ENCODE measurements at regions not wholly inside any gene's neighbourhood (a gene's known extent, or its start where the extent isn't known, plus 50 kb on each side); places are given as distances from the start of the nearest gene placed in this dataset.
"Not testable (repeated sequence)": the region's sequence is repeated elsewhere in the genome, so short reads cannot be mapped to it uniquely, and the experiment has no call there.

DNA sequence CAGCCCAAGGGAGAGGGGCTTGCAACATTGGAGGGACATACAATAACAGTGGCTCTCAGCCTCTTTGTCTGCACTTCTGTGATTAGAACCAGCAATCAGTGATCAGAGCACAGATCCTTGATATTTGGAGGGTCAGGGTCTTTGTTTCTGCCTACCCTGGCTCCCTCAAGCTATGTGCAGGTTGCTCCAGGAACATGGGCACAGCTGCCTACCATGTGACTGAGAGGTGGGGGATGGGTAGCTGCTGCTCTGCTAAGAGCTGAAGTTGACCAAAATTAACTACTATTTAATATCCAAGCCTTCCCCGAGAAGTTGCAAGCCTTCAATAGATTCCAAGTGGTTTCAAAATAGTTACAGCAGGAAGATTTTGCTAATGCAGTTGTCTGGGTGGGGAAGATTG lies 202.6 kb downstream of the ZIC5 start:
- no peak for DNase-seq

DNA sequence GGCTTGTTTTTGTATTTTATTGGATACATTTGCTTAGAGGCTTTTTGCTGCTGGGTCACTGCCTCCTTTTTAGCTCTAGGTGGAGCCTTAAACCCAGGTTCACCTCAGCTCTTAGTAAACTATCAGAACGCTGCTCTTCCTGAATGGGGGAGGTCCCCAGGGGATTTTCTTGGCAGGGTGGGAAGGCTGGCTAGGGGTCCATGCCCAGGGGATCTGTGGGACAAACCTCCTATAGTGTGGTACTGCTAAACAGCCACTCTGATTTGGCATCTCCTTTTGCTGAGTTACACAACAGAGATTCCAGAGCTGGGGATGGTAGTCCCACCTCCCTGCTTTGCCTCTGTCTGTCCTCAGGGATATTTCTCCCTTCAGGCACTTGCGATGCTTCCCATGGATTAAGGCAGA lies 204.9 kb downstream of the ZIC5 start:
- no peak for DNase-seq

DNA sequence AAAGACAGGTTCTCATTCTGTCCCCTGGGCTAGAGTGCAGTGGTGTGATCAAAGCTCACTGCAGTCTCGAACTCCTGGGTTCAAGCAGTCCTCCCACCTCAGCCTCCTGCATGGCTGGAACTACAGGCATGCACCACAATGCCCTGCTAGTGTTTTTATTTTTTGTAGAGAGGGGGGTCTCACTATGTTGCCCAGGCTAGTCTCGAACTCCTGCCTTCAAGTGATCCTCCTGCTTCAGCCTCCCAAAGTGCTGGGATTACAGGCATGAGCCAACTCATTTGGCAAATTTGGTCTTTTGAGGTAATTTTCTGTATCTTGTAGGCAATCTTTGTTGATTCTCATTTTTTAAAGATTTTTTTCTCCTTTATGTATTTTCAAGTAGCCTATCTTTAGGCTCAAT lies 205.7 kb downstream of the ZIC5 start:
- no peak for DNase-seq

DNA sequence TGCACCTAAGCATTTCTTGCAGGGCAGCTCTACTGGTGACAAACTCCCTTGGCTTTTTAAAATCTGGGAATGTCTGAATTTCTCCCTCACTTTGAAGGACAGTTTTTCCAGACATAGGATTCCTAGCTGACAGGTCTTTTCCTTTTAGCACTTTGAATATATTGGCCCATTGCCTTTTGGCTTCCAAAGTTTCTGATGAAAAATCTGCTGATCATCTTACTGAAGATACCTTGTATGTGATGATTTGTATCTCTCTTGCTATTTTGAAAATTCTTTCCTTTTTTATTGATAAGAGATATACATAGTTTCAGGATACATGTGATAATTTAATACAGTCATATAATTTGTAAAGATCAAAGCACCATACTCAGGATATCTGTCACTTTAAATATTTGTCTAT lies 211.1 kb downstream of the ZIC5 start:
- DNase-seq, result no peak

DNA sequence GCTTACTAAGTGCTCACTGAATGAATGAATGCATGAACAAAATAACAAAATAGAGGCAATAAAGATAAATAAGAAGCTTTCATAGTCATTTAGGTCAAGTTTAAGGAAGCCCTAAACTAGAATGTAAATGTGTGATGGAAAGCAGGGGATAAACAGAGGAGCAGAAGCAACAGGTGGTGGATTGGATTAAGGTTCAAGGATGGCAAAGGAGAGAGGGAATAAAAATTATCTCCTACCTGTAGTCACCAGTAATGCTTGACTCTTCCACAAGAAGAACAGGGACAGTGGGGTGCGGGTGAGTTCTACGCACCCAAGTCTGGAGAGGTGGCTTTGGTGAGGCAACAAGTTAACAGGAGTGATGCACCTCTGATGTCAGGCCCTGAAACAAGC lies 212.4 kb downstream of the ZIC5 start:
- no peak for DNase-seq

DNA sequence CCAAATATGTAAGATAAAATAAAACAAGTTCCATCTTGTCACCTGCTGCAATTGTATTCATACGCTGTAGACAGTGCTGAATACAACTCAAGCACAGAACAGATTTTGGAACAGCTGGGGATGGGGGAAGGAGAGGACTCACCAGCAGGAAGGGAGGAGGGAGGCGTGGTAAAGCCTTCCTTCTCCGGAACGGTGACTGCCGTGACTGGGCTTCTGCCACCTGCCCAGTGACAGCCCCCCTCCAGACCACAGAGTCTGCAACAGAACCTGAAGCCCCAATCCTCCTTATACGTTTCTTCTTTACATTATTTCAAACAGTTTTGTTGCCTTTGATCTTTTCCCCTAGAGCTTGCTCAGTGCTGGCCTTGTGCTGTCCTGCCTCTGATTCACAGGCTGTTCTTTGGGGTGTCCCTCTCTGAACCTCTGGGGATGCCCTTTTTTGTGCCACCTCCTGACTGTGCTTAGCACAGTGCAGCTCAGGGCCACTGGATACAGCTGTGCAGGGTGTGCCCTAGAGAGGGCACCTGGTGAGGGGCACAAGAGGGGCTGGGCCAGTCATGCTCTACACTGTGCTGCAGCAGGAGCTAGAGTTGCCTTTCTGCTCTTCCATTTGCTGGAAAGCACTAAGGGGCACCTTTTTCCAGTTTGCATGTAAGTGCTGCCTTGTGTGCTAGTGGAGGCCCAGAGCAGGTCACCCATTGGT lies 213.0 kb downstream of the ZIC5 start:
- DNase-seq, result no peak

DNA sequence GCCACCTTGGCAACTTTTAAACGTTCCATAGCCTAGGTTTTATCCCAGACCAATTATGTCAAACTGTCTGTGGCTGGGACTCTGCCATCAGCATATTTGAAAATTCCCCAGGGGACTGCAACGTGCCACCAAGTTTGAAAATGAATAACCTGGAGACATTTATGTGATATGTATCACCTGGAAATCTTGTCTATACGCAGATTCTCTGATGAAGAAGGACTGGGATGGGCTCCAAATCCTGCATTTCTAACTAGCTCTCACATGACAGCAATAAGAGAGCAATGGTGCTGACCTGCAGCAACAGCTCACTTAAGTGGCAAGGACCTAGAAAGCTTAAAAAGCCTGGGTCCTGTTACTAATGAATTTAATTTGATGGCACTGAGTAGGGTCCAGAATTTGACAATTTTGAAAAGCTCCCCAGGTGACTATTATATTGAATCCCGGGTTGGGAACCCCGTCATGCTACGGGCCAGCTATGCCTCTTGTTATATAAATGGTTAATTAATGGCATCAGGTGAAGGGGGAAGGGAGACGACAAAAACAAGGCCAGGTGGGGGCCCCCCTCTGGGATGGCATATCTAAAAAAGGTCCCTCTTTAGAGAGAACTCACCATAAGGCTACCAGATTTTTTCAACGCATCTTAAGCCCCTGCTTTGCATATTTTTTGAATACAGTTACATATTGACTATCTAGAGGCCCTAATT lies 213.7 kb downstream of the ZIC5 start:
- no peak for DNase-seq

DNA sequence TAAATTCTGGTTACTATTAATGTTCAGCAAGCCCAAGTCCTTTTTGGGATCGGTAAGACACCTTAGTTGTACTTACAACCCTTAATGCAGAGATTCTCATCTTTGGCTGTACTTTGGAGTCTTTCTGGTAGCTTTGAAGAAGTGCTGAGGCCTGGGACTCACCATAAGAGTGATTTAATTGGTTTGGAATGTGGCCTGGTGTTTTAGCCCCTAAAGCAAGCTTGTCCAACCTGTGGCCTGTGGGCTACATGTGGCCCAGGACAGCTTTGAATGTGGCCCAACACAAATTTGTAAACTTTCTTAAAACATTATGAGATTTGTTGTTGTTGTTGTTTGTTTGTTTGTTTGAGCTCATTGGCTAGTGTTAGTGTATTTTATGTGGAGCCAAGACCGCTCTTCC lies 215.3 kb downstream of the ZIC5 start:
- DNase-seq, result no peak

DNA sequence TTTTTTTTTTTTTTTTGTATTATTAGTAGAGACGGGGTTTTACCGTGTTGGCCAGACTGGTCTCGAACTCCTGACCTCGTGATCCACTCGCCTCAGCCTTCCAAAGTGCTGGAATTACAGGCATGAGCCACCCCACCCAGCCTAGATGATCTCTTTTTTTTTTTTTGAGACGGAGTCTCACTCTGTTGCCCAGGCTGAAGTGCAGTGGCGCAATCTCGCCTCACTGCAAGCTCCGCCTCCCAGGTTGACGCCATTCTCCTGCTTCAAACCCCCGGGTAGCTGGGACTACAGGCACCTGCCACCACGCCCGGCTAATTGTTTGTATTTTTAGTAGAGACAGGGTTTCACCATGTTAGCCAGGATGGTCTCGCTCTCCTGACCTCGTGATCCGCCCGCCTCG lies 216.8 kb downstream of the ZIC5 start:
- not testable (repeated sequence) for DNase-seq

DNA sequence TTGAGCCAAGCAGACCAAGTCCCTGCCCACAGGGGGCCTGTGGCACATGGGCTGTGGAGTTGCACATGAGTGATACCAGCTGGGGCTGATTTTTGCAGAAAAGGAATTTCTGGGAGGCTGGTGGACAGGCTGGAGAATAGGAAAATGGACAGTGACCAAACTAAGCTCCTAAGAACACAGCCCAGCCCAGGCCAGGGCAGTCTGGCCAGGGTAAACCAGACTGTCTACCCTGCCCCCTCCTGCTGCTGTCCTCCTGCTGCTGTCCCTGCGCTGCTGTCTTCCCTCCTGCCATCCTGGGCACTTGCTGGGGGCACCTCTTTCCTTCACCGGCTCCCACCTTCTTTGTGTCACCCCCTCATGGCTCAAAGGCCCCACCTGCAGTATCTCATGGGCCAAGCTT lies 219.2 kb downstream of the ZIC5 start:
- DNase-seq, result no peak

DNA sequence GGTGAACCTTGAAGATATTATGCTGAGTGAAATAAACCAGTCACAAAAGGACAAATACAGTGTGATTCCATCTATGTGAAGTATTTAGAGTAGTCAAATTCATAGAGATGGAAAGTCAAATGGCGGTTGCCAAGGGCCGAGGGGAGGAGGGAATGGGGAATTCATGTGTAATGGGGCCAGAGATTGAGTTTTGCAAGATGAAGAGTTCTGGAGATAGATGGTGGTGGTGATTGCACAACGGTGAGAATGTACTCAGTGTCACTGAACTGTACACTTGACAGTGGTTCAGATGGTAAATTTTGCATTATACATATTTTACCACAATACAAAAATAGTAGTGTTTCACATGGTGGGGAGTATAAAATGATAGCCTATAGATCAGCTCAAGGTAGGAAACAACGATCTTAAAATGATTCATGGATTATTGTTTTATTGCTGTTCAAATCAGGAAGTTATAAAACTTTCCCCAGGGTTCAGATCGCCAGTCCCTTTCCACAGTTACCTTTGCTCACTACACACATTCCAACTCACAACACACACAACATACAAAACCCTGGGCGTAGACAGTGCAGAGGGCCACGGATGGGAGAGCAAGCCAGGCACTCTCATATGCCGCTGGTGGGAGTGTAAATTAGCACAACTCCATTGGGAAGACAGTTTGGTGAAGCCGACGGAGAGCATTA lies 219.9 kb downstream of the ZIC5 start:
- no peak for DNase-seq

DNA sequence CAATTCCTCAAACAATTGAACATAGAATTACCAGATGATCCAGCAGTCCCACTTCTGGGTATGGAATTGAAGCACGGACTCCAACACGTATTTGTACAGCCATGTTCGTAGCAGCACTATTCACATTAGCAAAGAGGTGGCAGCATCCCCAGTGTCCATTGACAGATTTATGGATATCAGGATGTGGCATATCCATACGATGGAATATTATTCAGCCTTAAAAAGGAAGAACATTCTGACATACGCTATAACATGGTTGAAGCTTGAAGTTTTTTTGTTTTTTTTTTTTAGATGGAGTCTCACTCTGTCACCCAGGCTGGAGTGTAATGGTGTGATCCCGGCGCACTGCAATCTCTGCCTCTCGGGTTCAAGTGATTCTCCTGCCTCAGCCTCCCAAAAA lies 220.6 kb downstream of the ZIC5 start:
- DNase-seq, result no peak

DNA sequence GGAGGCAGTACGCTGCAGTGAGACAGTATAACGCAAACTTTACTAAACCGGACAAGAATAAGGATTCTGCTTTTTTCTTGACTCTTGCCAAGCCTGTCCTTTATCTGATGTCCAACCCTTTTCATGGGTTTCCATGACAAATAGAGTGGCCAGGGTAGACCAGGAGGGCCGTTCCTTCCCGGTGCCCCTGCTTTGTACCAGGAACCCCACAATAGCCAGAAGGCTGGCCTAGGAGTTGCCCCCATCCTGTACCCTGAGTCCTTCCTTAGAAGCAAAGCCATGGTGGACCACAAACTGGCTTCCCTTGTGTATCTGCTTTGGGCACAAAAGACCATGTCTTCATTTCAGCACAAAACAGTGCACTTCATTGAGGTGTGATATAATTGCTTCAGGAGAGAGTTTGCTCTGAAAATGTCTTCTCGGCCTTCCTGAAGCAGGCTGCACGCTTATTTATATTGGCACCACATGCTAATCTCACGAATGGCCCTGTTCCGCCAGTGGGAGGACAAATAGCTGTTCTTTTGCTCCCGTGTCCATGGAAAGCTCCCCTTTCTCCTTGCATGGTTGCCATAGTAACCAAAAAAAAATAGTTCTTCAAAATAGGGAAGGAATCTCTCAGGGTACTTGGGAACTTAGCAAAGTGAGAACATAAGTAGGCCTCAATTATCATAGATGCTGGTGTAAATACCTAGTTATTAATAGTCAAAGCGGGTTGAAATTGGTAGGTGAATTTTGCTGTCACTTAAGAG lies 222.1 kb downstream of the ZIC5 start:
- DNase-seq, result no peak

DNA sequence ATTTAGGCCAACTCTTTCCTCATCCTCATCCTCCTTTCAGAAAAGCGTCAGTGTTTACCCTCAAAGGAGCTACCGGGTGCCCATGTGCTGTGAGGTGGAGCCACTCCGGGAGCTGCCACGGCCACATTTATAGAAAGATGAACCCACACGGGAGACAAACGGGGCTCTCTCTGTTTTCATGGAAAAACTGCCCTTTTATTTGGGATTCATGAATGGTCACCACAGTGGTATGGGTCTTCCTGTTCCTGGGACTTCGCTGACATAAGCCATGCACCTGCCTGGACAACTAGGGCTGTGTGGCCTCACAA lies 224.2 kb downstream of the ZIC5 start:
- no peak for DNase-seq

DNA sequence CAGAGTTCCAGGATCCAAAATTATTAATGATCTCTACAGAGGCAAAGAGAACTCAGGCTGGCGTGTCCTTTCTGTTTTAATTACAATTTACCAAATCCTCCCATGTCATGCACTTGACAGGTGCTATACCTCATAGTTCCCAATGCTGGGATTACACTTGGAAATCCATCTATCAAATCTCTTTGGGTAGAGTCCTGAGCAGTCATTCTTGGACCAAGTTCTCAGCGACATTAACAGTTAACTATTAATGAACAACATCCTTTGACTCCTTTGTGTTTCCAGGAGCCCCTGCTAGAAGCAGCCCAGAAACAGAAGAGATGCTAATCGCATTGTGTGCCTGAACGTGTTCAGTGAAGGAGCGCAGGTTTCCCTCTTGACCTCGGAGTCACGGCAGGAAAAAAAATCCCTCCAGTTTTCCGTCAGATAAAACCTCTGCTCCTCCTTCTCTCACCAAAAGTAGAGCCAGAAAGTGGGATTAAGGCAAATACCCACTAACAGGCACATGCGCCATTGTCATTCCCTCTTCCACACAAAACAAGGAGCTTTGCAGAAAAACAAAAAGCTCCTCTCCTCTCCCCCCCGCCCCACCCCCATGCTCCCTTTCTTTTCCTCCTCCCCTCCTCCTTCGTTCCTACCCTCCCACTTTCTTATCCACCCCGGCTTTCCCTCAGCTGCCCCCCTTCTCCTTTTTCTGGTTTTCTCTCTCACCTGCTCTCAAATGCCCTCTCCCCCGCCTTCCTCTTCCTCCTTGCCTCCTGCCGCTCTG lies 224.7 kb downstream of the ZIC5 start:
- no peak for DNase-seq

DNA sequence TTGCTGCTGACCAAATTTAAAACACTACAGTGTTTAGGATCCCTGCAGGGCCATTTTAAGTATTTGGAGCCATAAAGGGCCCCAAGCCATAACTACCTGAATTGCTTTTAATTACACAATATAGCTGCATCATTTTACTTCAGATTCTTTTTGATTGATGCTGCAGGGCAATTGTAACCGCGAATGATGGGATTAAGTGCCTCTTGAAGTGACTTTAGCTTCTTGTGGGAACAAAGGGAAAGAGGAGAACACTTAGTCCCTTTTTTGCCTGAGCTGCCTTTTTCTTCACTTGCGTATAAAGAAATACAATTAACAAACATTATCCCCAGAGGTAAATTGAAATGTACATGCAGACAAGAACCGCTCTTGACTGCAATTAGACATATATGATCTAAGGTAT lies 228.5 kb downstream of the ZIC5 start:
- no peak for DNase-seq

DNA sequence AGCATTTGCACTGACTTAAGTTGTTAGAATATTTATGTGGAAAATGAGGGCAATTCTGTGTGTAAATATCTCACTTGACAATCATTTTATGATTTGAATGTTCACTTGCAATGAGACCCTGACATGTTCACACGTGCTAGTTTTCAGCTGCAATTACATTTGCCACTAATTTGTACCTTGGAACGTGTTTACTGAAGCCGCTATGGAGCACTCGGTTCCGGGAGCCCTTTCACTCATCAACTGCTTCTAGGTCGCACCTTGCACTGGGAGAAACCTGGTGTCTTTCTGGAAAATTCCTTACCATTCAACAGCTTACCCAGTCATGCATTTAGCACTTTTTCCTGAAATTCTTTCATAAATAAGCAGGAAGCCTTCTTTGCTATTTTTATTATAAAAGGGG lies 229.6 kb downstream of the ZIC5 start:
- DNase-seq, result no peak

DNA sequence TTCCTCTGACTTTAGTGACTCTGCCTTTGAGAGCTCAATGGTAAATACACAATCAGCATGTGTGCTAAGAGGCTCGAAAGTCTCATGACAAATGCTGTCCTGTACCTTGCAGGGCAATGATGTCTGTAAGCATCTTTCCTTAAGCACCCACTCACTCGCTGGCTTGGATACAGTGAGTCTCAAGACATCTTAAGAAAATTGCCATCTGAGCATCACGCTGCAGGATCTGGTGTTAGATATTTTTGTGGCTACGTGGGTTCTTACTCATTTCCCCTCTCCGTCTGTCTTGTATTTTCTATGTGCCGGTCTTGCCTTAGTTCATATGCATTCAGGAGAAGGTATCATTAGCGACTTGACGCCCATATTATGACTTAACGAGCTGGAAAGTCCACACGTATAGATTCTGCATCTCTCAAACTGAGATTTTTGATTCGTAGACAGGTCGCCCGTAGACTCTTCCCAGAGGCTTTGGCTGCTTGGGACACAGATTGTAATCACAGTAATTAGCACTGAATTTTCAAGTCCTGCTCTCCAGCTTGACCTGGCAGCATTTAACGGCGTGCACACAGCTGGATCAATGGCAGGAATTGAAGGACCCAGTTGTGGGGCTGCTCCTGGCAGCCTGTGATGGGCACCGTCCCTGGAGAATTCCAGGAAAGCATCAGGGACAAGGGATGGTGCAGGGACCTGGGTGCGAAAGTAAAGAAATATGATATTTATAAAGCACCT lies 231.2 kb downstream of the ZIC5 start:
- DNase-seq, result no peak

DNA sequence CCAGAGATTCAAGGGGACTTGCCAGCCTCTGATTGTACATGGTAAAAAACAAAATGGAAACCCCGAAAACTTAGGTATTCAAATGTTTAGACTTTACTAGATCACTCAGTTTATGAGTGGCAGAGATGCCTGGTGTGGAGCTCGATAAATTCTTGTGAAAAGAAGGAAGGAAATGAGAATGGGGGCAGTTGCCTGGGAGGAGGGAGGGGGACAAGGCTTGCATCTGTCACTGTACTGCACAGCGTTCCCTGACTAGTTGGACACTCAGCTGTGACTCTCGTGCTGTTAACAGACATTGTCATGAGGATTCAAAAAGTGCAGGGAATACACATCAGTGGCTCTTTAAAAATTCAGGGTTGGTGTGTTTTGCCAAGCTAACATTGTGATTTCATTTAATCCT lies 232.9 kb downstream of the ZIC5 start:
- DNase-seq, result no peak

DNA sequence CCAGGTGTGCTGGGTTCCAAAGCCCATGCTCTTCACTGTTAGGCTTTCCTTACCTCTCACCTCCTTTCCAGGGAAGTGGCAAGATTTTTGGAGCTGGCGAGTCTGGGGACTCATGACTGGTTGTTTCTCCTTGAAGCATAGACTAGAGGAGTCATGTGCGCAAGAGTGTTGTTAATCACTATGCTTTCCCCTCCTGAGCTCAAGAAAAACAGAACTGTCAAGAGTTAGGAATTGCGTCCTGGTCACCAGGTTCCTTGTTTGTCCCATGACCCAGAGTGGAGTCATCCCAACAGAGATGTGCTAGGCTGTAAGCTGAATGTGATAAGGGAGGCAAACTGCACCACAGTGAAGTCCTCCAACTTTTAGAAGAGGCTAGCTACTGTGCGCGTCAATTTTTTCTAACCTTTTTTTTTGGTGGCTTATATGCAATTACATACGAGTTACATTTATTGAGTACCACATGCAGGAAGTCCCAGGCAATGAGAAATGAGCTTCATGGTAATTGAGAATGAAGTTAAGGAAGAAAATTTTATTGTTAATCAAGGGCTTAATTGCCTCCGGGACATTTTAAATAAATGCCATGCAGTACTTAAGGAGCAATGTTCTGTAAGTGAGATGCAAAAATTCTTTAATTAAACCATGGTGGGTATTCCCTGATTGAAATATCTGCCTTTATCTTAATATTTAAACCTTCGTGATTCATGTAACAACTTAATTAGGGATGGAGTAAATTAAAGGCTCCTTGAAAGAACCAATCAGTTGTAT lies 233.9 kb downstream of the ZIC5 start:
- no peak for DNase-seq

DNA sequence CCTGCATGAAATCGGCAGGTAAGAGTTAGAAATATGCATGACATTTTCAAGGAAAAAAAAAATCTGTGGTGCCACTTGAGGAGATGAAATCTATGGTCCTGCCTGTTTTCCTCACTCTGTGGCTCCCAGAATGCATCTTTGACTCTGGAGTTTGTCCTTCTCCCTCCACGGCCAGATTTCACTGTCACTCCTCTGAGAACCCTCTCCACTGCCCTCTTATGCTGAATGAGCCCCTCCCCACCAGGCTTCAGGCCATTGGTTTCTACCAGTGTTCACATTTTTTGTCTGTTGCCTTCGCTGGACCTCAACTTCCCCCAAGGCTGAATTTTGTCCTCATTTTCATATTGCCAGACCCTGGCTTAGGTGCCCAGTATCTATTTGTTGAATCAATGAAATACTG lies 235.0 kb downstream of the ZIC5 start:
- DNase-seq, result no peak

All from tongue (tissue), 1 donor.